HepG2 (cell line): ENCODE measurements at regions not wholly inside any gene's neighbourhood (a gene's known extent, or its start where the extent isn't known, plus 50 kb on each side); places are given as distances from the start of the nearest gene placed in this dataset.
A peak's percentile ranks its signal among the peaks of the same experiment; 100 is the strongest.

ENCODE experiments used
- ATAC-seq: fragments of 200-7000 bp; cut with Tn5 transposase; 3 replicates; pipeline ENCODE4 v1.9.1; 2020; ENCODE audit warnings: mild to moderate bottlenecking, moderate library complexity
- BruUV-seq: library from RNA; stranded (reverse); fragments of 400-500 nt; replicated peaks from 2 replicates; lab custom pipeline; 2021; lab: Mats Ljungman, UMichigan
- CTCF ChIA-PET: fragments of 300-600 bp; formaldehyde crosslinking; extraction: SDS; loops from one replicate; lab custom pipeline; 2021; ENCODE audit warnings: low total read pairs, inconsistent platforms, low intra/inter-chr PET ratio; lab: Yijun Ruan, JAX
- POLR2A ChIA-PET: fragments of 350-600 bp; sonication (Branson Sonifier 250); formaldehyde crosslinking; loops from one replicate; lab custom pipeline; 2020; ENCODE audit warnings: antibody characterized with exemption, inconsistent platforms; lab: Yijun Ruan, JAX
- DNase-seq: peaks from one replicate; pipeline ENCODE4 v3.0.0-alpha.2; 2015; ENCODE audit warnings: low spot score
- FAIRE-seq: peaks from 3 replicates; lab custom pipeline; 2011; peaks lifted over from hg19 to GRCh38; lab: Jason Lieb, UNC
- H2AFZ ChIP-seq: one replicate; pipeline ENCODE4 v1.6.1; 2011; ENCODE audit warnings: low read length, inconsistent platforms
- H3K27ac ChIP-seq: fragments of 300-600 bp; 3 replicates; pipeline ENCODE4 v1.8.0; 2011; ENCODE audit warnings: mixed run types, mild to moderate bottlenecking, mixed read lengths, low read length, inconsistent platforms; ENCODE audit not compliant: insufficient read depth; ENCODE audit errors: extremely low read length
- H3K27me3 ChIP-seq, 2 experiments: fragments of 200-600 bp in 1 of 2; 2 replicates in 1 of 2; 3 replicates in 1 of 2; pipeline versions ENCODE4 v1.6.0 to v1.8.0; 2011; ENCODE audit warnings: low read length in 2 of 2, mild to moderate bottlenecking in 2 of 2, moderate library complexity in 2 of 2, inconsistent platforms in 1 of 2; ENCODE audit not compliant: insufficient read depth in 2 of 2, control insufficient read depth in 1 of 2
- H3K36me3 ChIP-seq, 2 experiments: fragments of 200-600 bp in 1 of 2; replicated peaks in 1 of 2; 2 replicates in 1 of 2; 3 replicates in 1 of 2; pipeline versions ENCODE4 v1.5.1 to v1.8.0; 2011; ENCODE audit warnings: low read length in 2 of 2, inconsistent platforms in 1 of 2; ENCODE audit not compliant: insufficient read depth in 2 of 2, control insufficient read depth in 1 of 2
- H3K4me1 ChIP-seq: 2 replicates; pipeline ENCODE4 v1.5.1; 2012; ENCODE audit warnings: low read length, inconsistent platforms; ENCODE audit not compliant: insufficient read depth
- H3K4me2 ChIP-seq: 2 replicates; pipeline ENCODE4 v1.6.0; 2011; ENCODE audit warnings: low read depth, low read length, inconsistent platforms
- H3K4me3 ChIP-seq, 3 experiments: fragments of 200-600 bp in 1 of 3; sonication (generic), shearing (Covaris generic) in 1 of 3; replicated peaks in 1 of 3; 2 replicates each; pipeline ENCODE4 v1.5.1; 2011 to 2016; ENCODE audit warnings: low read length in 3 of 3, inconsistent platforms in 2 of 3, low read depth in 2 of 3, mild to moderate bottlenecking in 2 of 3, control low read depth in 1 of 3, mixed read lengths in 1 of 3; ENCODE audit not compliant: insufficient read depth in 1 of 3
- H3K79me2 ChIP-seq: one replicate; pipeline ENCODE4 v1.6.1; 2011; ENCODE audit warnings: low read length, inconsistent platforms; ENCODE audit not compliant: insufficient read depth
- H3K9ac ChIP-seq: 2 replicates; pipeline ENCODE4 v1.6.0; 2011; ENCODE audit warnings: mild to moderate bottlenecking, low read depth, low read length, inconsistent platforms; ENCODE audit not compliant: insufficient read depth
- H3K9me3 ChIP-seq: 2 replicates; pipeline ENCODE4 v1.5.1; 2012; ENCODE audit warnings: mild to moderate bottlenecking, low read length
- H4K20me1 ChIP-seq: 2 replicates; pipeline ENCODE4 v1.6.0; 2011; ENCODE audit warnings: inconsistent platforms, mild to moderate bottlenecking, low read length, moderate library complexity; ENCODE audit not compliant: insufficient read depth
- ATF5 ChIP-seq: sonication (generic); formaldehyde crosslinking; IDR thresholded peaks from 2 replicates; pipeline ENCODE4 v1.4.0; 2020; ENCODE audit warnings: mild to moderate bottlenecking, low read depth, missing genetic modification reagents
- CREB1 ChIP-seq, 2 experiments: fragments of 450-650 bp in 1 of 2; IDR thresholded peaks; 2 replicates each; pipeline ENCODE4 v1.6.1; 2016 to 2017; ENCODE audit warnings: control low read depth in 1 of 2, mild to moderate bottlenecking in 1 of 2, missing compliant biosample characterization in 1 of 2, missing genetic modification characterization in 1 of 2
- HMG20B ChIP-seq: conservative IDR thresholded peaks from 2 replicates; pipeline ENCODE4 v1.6.1; 2016; ENCODE audit warnings: missing genetic modification reagents, missing compliant biosample characterization
- MIER3 ChIP-seq: IDR thresholded peaks from 2 replicates; pipeline ENCODE4 v1.6.1; 2016; ENCODE audit warnings: missing compliant biosample characterization, borderline replicate concordance
- ZNF101 ChIP-seq: sonication (generic); formaldehyde crosslinking; IDR thresholded peaks from 2 replicates; pipeline ENCODE4 v1.4.0; 2020; ENCODE audit warnings: mild to moderate bottlenecking, low read depth, missing genetic modification reagents, borderline replicate concordance
- ZNF276 ChIP-seq: sonication (generic); formaldehyde crosslinking; IDR thresholded peaks from 2 replicates; pipeline ENCODE4 v1.4.0; 2020; ENCODE audit warnings: mild to moderate bottlenecking, low read depth, missing genetic modification reagents
- ZNF772 ChIP-seq: sonication (generic); formaldehyde crosslinking; IDR thresholded peaks from 2 replicates; pipeline ENCODE4 v1.5.0; 2020; ENCODE audit warnings: mild to moderate bottlenecking, missing genetic modification reagents
- WGBS: methylation state at CpG from one replicate; pipeline ENCODE4 v1.1.6; 2017; ENCODE audit warnings: low lambda C conversion rate; 5-methylcytosine and 5-hydroxymethylcytosine counted together
- in situ Hi-C: cut with HindIII; loops from 2 replicates; pipeline ENCODE4 v1.10.0; 2017; ENCODE audit warnings: low pct_unique_long_range_greater_than_20kb; ENCODE audit not compliant: extremely low pct_ligation_motif_present
- intact Hi-C: fragments of 100-400 bp; cut with micrococcal nuclease; formaldehyde crosslinking; loops from one replicate; pipeline ENCODE4 v1.10.0; 2022; ENCODE audit not compliant: unreplicated experiment

- TF ChIP-seq ZNF276 (no peak), ATF5 (CRISPR knock-in tag) (no peak), ZNF772 (CRISPR knock-in tag) (no peak), ZNF101 (CRISPR knock-in tag) (no peak), MIER3 (CRISPR knock-in tag) (no peak)
Observed at GRCh38 chr20:39398656-39399055, 436.5 kb downstream of the DHX35 start (continued).

DNA sequence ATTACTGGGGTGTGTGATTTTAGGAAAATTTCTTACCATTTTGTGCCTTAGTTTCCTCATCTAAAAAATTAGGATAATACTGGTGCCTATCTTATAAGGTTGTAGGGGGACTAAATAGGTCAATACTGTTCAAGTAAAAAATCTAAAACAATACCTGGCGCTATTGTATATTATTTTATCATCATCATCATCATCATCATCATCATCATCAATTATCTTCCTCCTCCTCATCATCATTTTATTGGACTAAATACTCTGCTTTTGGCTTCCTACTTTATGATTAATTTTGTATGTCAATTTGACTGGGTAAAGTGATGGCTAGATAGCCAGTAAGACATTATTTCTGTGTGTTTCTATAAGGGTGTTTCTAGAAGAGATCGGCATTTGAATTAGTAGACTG is 435.5 kb downstream of the DHX35 start:
- in situ Hi-C loops = no loop called here
- POLR2A ChIA-PET = no interaction called here
- H3K9me3 ChIP-seq = no peaks in the 10 kb centered on the region
- ATAC-seq = no peak
- intact Hi-C loops = no loop called here
- peak; percentile 85 for TF ChIP-seq CREB1 (IDR thresholded peaks at IDR 0.05)
- no peak for TF ChIP-seq CREB1 (CRISPR knock-in tag; IDR thresholded peaks at IDR 0.05)
- no peak for TF ChIP-seq HMG20B (CRISPR knock-in tag)
- TF ChIP-seq, all 625 proteins: peak for 1
- Histone ChIP-seq H4K20me1 (no peaks in the 10 kb centered on the region), H3K27ac (no peak overlapping the region), H2AFZ (no peak overlapping the region), H3K9ac (no peak overlapping the region), H3K36me3 (no peaks in the 10 kb centered on the region), H3K79me2 (no peaks in the 10 kb centered on the region), H3K4me2 (no peak overlapping the region), H3K4me1 (no peaks in the 10 kb centered on the region), H3K27me3 (no peaks in the 10 kb centered on the region), H3K4me3 (no peak overlapping the region)
- FAIRE-seq (no peak), DNase-seq (no peak)
- WGBS = 21% methylated on average over 2 of the region's 2 CpGs
- BruUV-seq = no TSS peak
- CTCF ChIA-PET = no interaction called here
